NCI-H748 (cell line): ENCODE measurements at regions not wholly inside any gene's neighbourhood (a gene's known extent, or its start where the extent isn't known, plus 50 kb on each side); places are given as distances from the start of the nearest gene placed in this dataset.
A peak's percentile ranks its signal among the peaks of the same experiment; 100 is the strongest.

ENCODE experiments used
- DNase-seq: peaks from one replicate; lab custom pipeline; 2025; ENCODE audit not compliant: unreplicated experiment; lab: John Stamatoyannopoulos, UW

- no peak for DNase-seq
Measured at GRCh38 chr1:87220993-87221392, 107.7 kb upstream of the LMO4 start.

GRCh38 chr1:87224201-87224600, 104.5 kb upstream of the LMO4 start:
- DNase-seq = no peak

- no peak for DNase-seq
Measured at GRCh38 chr1:87225171-87225570, 103.5 kb upstream of the LMO4 start.

GRCh38 chr1:87226341-87226760, 102.3 kb upstream of the LMO4 start:
- peak; percentile 23 for DNase-seq

GRCh38 chr1:87227651-87228050, 101.0 kb upstream of the LMO4 start:
- no peak for DNase-seq

- no peak for DNase-seq
Measured at GRCh38 chr1:87230501-87230900, 98.2 kb upstream of the LMO4 start.

GRCh38 chr1:87231703-87232367, 96.8 kb upstream of the LMO4 start:
- no peak for DNase-seq

GRCh38 chr1:87236585-87236984, 92.1 kb upstream of the LMO4 start:
- no peak for DNase-seq

GRCh38 chr1:87239997-87240605, 88.6 kb upstream of the LMO4 start:
- DNase-seq = no peak

- no peak for DNase-seq
Measured at GRCh38 chr1:87240661-87241285, 87.9 kb upstream of the LMO4 start.

- DNase-seq = peak; percentile 76
Measured at GRCh38 chr1:87242445-87243185, 86.1 kb upstream of the LMO4 start.

- no peak for DNase-seq
Measured at GRCh38 chr1:87243573-87243972, 85.1 kb upstream of the LMO4 start.

GRCh38 chr1:87246436-87246835, 82.2 kb upstream of the LMO4 start:
- DNase-seq = no peak

GRCh38 chr1:87249803-87250202, 78.9 kb upstream of the LMO4 start:
- no peak for DNase-seq

- DNase-seq = no peak
Measured at GRCh38 chr1:87250336-87250735, 78.3 kb upstream of the LMO4 start.

GRCh38 chr1:87252406-87252805, 76.3 kb upstream of the LMO4 start:
- DNase-seq = no peak

GRCh38 chr1:87262688-87263087, 66.0 kb upstream of the LMO4 start:
- DNase-seq = no peak

- no peak for DNase-seq
Measured at GRCh38 chr1:87263281-87263680, 65.4 kb upstream of the LMO4 start.

- no peak for DNase-seq
Measured at GRCh38 chr1:87263785-87264184, 64.9 kb upstream of the LMO4 start.

- no peak for DNase-seq
Measured at GRCh38 chr1:87264976-87265375, 63.7 kb upstream of the LMO4 start.

- DNase-seq = no peak
Measured at GRCh38 chr1:87265786-87266185, 62.9 kb upstream of the LMO4 start.

- no peak for DNase-seq
Measured at GRCh38 chr1:87268111-87268510, 60.6 kb upstream of the LMO4 start.
